RKO (cell line): ENCODE measurements at regions not wholly inside any gene's neighbourhood (a gene's known extent, or its start where the extent isn't known, plus 50 kb on each side); places are given as distances from the start of the nearest gene placed in this dataset.

Experiments
- DNase-seq: peaks from one replicate; pipeline ENCODE4 v3.0.0-alpha.2; 2016; ENCODE audit warnings: low spot score

GRCh38 chr2:16412321-16413030 is 253.2 kb downstream of the CYRIA start:
- DNase-seq: no peak

- DNase-seq: no peak
Measured at GRCh38 chr2:16411788-16412187, 253.8 kb downstream of the CYRIA start.

GRCh38 chr2:16409849-16410248 is 255.8 kb downstream of the CYRIA start:
- DNase-seq: no peak

- DNase-seq: no peak
Measured at GRCh38 chr2:16409006-16409390, 256.6 kb downstream of the CYRIA start.

GRCh38 chr2:16408331-16409005 is 257.2 kb downstream of the CYRIA start:
- DNase-seq: no peak

GRCh38 chr2:16407358-16407757 is 258.3 kb downstream of the CYRIA start:
- DNase-seq: no peak

- DNase-seq: no peak
Measured at GRCh38 chr2:16406496-16407289, 258.9 kb downstream of the CYRIA start.

GRCh38 chr2:16405551-16405950 is 260.1 kb downstream of the CYRIA start:
- no peak for DNase-seq

- DNase-seq: no peak
Measured at GRCh38 chr2:16404551-16405300, 260.9 kb downstream of the CYRIA start.

GRCh38 chr2:16404146-16404545 is 261.5 kb downstream of the CYRIA start:
- DNase-seq: no peak

GRCh38 chr2:16402891-16403290 is 262.7 kb downstream of the CYRIA start:
- DNase-seq: no peak

- no peak for DNase-seq
Measured at GRCh38 chr2:16401761-16402300, 263.8 kb downstream of the CYRIA start.

GRCh38 chr2:16400127-16400623 is 265.5 kb downstream of the CYRIA start:
- DNase-seq: no peak

GRCh38 chr2:16398486-16399043 is 267.1 kb downstream of the CYRIA start:
- DNase-seq: no peak

GRCh38 chr2:16397681-16398475 is 267.8 kb downstream of the CYRIA start:
- DNase-seq: no peak

- no peak for DNase-seq
Measured at GRCh38 chr2:16396986-16397385, 268.6 kb downstream of the CYRIA start.

GRCh38 chr2:16396171-16396570 is 269.5 kb downstream of the CYRIA start:
- DNase-seq: no peak

- peak; percentile 16 for DNase-seq
Measured at GRCh38 chr2:16395601-16396000, 270.0 kb downstream of the CYRIA start.

GRCh38 chr2:16394986-16395550 is 270.6 kb downstream of the CYRIA start:
- DNase-seq: no peak
